ENCODE measurements at regions not wholly inside any gene's neighbourhood (a gene's known extent, or its start where the extent isn't known, plus 50 kb on each side); places are given as distances from the start of the nearest gene placed in this dataset.

DNA sequence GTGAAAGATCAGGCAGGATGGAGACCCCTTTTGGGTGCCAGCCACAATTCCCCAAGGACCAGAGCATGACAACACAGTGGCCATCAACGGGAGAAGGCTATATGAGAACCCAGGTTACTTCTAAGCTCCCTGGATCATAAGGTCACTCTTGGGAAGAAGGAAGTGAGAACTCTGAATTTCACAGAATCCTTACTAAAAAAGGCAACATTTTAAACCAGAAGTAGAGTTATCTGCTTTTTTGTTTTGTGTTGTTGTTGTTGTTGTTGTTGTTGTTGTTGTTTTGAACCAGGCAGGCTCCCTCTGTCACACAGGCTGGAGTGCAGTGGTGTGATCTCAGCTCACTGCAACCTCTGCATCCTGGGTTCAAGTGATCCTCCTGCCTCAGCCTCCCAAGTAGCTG is 107.4 kb upstream of the TNFAIP3 start:
- POLR2A ChIA-PET = no interaction called here

DNA sequence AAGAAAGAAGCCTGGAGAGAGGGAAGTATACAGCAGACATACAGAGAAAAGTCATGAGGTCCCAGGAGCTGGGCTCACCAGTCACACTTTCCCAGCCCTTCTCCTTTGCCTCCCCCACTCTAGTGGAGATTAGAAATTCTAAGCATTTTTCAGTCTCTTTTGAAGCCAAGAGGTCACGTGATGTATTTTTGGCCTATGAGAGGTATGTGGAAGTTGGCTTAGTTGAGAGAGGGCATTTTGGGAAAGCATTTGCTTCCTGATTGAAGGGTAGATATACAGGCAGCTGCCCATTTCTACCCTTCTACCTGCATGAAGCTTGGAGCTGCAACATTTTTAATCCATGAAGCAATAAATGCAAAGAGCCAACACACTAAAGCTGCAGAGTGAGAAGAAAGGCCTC is 106.0 kb upstream of the TNFAIP3 start:
- H3K4me1 ChIP-seq (ENCODE audit: control insufficient read depth, insufficient read depth, low read length) = no peaks in the 10 kb centered on the region
- intact Hi-C loops (cut with micrococcal nuclease; ENCODE audit: unreplicated experiment) (no loop called here), in situ Hi-C loops (cut with HindIII; ENCODE audit: low pct_unique_long_range_greater_than_20kb, low sequenced_read_pairs) (no loop called here)
- H3K27ac ChIP-seq (ENCODE audit: low read length) = no peak overlapping the region
- no peaks in the 10 kb centered on the region for H3K27me3 ChIP-seq (ENCODE audit: control insufficient read depth, insufficient read depth, low read length)
- POLR2A ChIA-PET = interaction anchor here (0.6 kb wide), 1 partner anchor 537 kb away, joined by 3 read pairs; no protein-coding TSS in a partner anchor
- H3K36me3 ChIP-seq (ENCODE audit: control insufficient read depth, insufficient read depth, low read length) = no peaks in the 10 kb centered on the region
- ATAC-seq (no peak), DNase-seq (ENCODE audit: low read depth, low spot score) (no peak)
- no peaks in the 10 kb centered on the region for H3K9me3 ChIP-seq (ENCODE audit: control insufficient read depth, insufficient read depth, low read depth, low read length)
- TF ChIP-seq SIN3A (IDR thresholded peaks at IDR 0.05; ENCODE audit: borderline replicate concordance, insufficient read depth, low read depth, low read length) (no peak), TCF7L2 (IDR thresholded peaks at IDR 0.05; ENCODE audit: low read depth, low read length) (no peak), POLR2AphosphoS5 (IDR thresholded peaks at IDR 0.05; ENCODE audit: low read depth, low read length) (no peak)
- TF ChIP-seq, protein P1, sequence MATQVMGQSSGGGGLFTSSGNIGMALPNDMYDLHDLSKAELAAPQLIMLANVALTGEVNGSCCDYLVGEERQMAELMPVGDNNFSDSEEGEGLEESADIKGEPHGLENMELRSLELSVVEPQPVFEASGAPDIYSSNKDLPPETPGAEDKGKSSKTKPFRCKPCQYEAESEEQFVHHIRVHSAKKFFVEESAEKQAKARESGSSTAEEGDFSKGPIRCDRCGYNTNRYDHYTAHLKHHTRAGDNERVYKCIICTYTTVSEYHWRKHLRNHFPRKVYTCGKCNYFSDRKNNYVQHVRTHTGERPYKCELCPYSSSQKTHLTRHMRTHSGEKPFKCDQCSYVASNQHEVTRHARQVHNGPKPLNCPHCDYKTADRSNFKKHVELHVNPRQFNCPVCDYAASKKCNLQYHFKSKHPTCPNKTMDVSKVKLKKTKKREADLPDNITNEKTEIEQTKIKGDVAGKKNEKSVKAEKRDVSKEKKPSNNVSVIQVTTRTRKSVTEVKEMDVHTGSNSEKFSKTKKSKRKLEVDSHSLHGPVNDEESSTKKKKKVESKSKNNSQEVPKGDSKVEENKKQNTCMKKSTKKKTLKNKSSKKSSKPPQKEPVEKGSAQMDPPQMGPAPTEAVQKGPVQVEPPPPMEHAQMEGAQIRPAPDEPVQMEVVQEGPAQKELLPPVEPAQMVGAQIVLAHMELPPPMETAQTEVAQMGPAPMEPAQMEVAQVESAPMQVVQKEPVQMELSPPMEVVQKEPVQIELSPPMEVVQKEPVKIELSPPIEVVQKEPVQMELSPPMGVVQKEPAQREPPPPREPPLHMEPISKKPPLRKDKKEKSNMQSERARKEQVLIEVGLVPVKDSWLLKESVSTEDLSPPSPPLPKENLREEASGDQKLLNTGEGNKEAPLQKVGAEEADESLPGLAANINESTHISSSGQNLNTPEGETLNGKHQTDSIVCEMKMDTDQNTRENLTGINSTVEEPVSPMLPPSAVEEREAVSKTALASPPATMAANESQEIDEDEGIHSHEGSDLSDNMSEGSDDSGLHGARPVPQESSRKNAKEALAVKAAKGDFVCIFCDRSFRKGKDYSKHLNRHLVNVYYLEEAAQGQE (IDR thresholded peaks at IDR 0.05; ENCODE audit: insufficient read depth in 1 of 2, low read depth in 2 of 2, low read length in 1 of 2) = no peak
- TF ChIP-seq, protein P2, sequence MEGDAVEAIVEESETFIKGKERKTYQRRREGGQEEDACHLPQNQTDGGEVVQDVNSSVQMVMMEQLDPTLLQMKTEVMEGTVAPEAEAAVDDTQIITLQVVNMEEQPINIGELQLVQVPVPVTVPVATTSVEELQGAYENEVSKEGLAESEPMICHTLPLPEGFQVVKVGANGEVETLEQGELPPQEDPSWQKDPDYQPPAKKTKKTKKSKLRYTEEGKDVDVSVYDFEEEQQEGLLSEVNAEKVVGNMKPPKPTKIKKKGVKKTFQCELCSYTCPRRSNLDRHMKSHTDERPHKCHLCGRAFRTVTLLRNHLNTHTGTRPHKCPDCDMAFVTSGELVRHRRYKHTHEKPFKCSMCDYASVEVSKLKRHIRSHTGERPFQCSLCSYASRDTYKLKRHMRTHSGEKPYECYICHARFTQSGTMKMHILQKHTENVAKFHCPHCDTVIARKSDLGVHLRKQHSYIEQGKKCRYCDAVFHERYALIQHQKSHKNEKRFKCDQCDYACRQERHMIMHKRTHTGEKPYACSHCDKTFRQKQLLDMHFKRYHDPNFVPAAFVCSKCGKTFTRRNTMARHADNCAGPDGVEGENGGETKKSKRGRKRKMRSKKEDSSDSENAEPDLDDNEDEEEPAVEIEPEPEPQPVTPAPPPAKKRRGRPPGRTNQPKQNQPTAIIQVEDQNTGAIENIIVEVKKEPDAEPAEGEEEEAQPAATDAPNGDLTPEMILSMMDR (IDR thresholded peaks at IDR 0.05) = no peak
- CTCF ChIA-PET = no interaction called here
- H3K4me3 ChIP-seq (ENCODE audit: low read depth in 2 of 2, low read length in 2 of 2) = no peak overlapping the region
- BruUV-seq (replicated peaks) = no TSS peak

More for the DNA sequence above, 107.4 kb upstream of the TNFAIP3 start:
- DNase-seq (ENCODE audit: low read depth, low spot score) (no peak), ATAC-seq (no peak)
- intact Hi-C loops (cut with micrococcal nuclease; ENCODE audit: unreplicated experiment) = no loop called here
- CTCF ChIA-PET = no interaction called here
- Histone ChIP-seq H3K9me3 (ENCODE audit: control insufficient read depth, insufficient read depth, low read depth, low read length) (no peaks in the 10 kb centered on the region), H3K27me3 (ENCODE audit: control insufficient read depth, insufficient read depth, low read length) (no peaks in the 10 kb centered on the region), H3K4me3 (ENCODE audit: low read depth in 2 of 2, low read length in 2 of 2) (no peak overlapping the region), H3K27ac (ENCODE audit: low read length) (no peak overlapping the region), H3K36me3 (ENCODE audit: control insufficient read depth, insufficient read depth, low read length) (no peaks in the 10 kb centered on the region), H3K4me1 (ENCODE audit: control insufficient read depth, insufficient read depth, low read length) (no peaks in the 10 kb centered on the region)
- BruUV-seq (replicated peaks) = no TSS peak
- in situ Hi-C loops (cut with HindIII; ENCODE audit: low pct_unique_long_range_greater_than_20kb, low sequenced_read_pairs) = no loop called here
- TF ChIP-seq SIN3A (IDR thresholded peaks at IDR 0.05; ENCODE audit: borderline replicate concordance, insufficient read depth, low read depth, low read length) (no peak), POLR2AphosphoS5 (IDR thresholded peaks at IDR 0.05; ENCODE audit: low read depth, low read length) (no peak), TCF7L2 (IDR thresholded peaks at IDR 0.05; ENCODE audit: low read depth, low read length) (no peak)
- TF ChIP-seq, protein P1 (IDR thresholded peaks at IDR 0.05; ENCODE audit: insufficient read depth in 1 of 2, low read depth in 2 of 2, low read length in 1 of 2) = no peak
- TF ChIP-seq, protein P2 (IDR thresholded peaks at IDR 0.05) = no peak

All from Panc1 (cell line).